ENCODE measurements at regions not wholly inside any gene's neighbourhood (a gene's known extent, or its start where the extent isn't known, plus 50 kb on each side); places are given as distances from the start of the nearest gene placed in this dataset.

DNA sequence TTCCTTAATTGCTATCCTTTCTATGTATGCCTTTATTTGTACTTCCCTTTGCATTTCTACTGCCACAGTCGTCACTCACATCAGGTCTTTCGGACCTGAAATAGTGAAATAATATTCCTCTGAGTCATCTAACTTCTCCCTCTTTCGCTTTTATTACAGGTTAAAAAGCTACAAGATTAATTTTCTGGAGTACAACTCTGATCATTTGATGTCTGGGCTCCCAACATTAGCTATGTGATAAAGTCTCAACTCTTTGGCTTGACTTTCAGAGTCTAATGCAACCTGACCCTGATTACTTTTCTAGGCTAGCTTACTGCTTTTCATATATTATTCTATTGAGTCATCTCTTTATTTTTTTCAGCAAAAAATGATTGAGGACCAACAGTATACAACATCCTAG is 638.8 kb upstream of the WWC1 start:
- H3K27ac ChIP-seq (ENCODE audit: low read depth in 1 of 2, low read length in 2 of 2), result no peak overlapping the region
- WGBS (ENCODE audit: insufficient coverage), result 83% methylated on average over 1 of the region's 3 CpGs
- Mint-ChIP-seq H3K9me3 (peaks cover 0 to 6% (median 0%) of the 10 kb centered on the region in 7 donors), H3K27ac (no peak overlapping the region), H3K4me3 (no peak overlapping the region), H3K27me3 (ENCODE audit: low read depth in 3 of 3) (peaks cover 0 to 1% (median 0%) of the 10 kb centered on the region in 3 donors), H3K4me1 (no peaks in the 10 kb centered on the region), H3K36me3 (no peaks in the 10 kb centered on the region)
- H3K36me3 ChIP-seq (replicated peaks in 1 of 2; ENCODE audit: control insufficient read depth in 1 of 2, insufficient read depth in 2 of 2, low read length in 2 of 2), result no peaks in the 10 kb centered on the region
- H3K4me3 ChIP-seq (replicated peaks in 1 of 3; ENCODE audit: low read depth in 2 of 3, low read length in 3 of 3), result no peak overlapping the region
- no peak for DNase-seq
- H2AFZ ChIP-seq (ENCODE audit: insufficient read depth, low read depth, low read length, poor library complexity, severe bottlenecking), result no peak overlapping the region
- intact Hi-C loops (cut with micrococcal nuclease), result no loop called here
- no peaks in the 10 kb centered on the region for H3K27me3 ChIP-seq (ENCODE audit: control insufficient read depth in 2 of 2, insufficient read depth in 2 of 2, low read length in 2 of 2)
- H3K9me3 ChIP-seq (replicated peaks in 1 of 2; ENCODE audit: control insufficient read depth in 1 of 2, insufficient read depth in 1 of 2, low read length in 2 of 2), result no peaks in the 10 kb centered on the region
- no peaks in the 10 kb centered on the region for H3K4me1 ChIP-seq (ENCODE audit: control insufficient read depth in 1 of 2, insufficient read depth in 2 of 2, low read length in 2 of 2)
- TF ChIP-seq, protein P1, sequence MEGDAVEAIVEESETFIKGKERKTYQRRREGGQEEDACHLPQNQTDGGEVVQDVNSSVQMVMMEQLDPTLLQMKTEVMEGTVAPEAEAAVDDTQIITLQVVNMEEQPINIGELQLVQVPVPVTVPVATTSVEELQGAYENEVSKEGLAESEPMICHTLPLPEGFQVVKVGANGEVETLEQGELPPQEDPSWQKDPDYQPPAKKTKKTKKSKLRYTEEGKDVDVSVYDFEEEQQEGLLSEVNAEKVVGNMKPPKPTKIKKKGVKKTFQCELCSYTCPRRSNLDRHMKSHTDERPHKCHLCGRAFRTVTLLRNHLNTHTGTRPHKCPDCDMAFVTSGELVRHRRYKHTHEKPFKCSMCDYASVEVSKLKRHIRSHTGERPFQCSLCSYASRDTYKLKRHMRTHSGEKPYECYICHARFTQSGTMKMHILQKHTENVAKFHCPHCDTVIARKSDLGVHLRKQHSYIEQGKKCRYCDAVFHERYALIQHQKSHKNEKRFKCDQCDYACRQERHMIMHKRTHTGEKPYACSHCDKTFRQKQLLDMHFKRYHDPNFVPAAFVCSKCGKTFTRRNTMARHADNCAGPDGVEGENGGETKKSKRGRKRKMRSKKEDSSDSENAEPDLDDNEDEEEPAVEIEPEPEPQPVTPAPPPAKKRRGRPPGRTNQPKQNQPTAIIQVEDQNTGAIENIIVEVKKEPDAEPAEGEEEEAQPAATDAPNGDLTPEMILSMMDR (IDR thresholded peaks at IDR 0.05), result no peak
- H3K4me2 ChIP-seq (replicated peaks; ENCODE audit: extremely low read depth, low read length, poor library complexity, severe bottlenecking), result no peak overlapping the region
- H4K20me1 ChIP-seq (ENCODE audit: insufficient read depth, low read length), result no peaks in the 10 kb centered on the region
- no peak overlapping the region for H3K9ac ChIP-seq (ENCODE audit: insufficient read depth, low read length, poor library complexity, severe bottlenecking)
- no peaks in the 10 kb centered on the region for H3K79me2 ChIP-seq (ENCODE audit: insufficient read depth, low read length)

DNA sequence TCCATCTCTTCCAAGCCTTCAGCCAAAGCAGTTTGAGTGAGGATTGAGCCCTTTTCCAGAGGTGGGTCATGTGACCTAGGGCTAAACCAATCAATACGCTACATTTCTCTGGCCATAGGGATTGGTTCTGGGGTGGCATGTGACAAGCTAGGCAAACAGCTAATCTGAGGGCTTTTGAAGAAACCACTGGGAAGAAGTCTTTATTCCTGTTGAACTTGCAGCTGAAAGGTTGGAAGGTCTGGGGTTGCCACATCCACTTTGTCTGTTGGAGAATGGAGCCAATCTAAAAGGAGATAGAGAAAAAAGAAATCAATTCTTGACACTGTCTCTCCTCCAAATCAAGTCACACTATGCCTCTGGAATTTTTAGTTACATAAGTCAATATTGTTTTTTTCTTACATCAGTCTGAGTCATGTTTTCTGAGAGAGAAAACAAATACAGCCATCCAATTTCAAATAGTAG is 637.8 kb upstream of the WWC1 start:
- no peak overlapping the region for H3K27ac Mint-ChIP-seq
- intact Hi-C loops (cut with micrococcal nuclease), result no loop called here

More for the DNA sequence above, 637.8 kb upstream of the WWC1 start:
- Mint-ChIP-seq H3K27me3 (ENCODE audit: low read depth in 3 of 3) (peaks cover 0 to 1% (median 0%) of the 10 kb centered on the region in 3 donors), H3K9me3 (peaks cover 0 to 6% (median 0%) of the 10 kb centered on the region in 7 donors), H3K36me3 (no peaks in the 10 kb centered on the region), H3K4me3 (no peak overlapping the region), H3K4me1 (no peaks in the 10 kb centered on the region)
- no peak for DNase-seq
- Histone ChIP-seq H3K4me3 (replicated peaks in 1 of 3; ENCODE audit: low read depth in 2 of 3, low read length in 3 of 3) (no peak overlapping the region), H3K36me3 (replicated peaks in 1 of 2; ENCODE audit: control insufficient read depth in 1 of 2, insufficient read depth in 2 of 2, low read length in 2 of 2) (no peaks in the 10 kb centered on the region), H3K9ac (ENCODE audit: insufficient read depth, low read length, poor library complexity, severe bottlenecking) (no peak overlapping the region), H2AFZ (ENCODE audit: insufficient read depth, low read depth, low read length, poor library complexity, severe bottlenecking) (no peak overlapping the region), H3K9me3 (replicated peaks in 1 of 2; ENCODE audit: control insufficient read depth in 1 of 2, insufficient read depth in 1 of 2, low read length in 2 of 2) (no peaks in the 10 kb centered on the region), H4K20me1 (ENCODE audit: insufficient read depth, low read length) (no peaks in the 10 kb centered on the region), H3K4me1 (ENCODE audit: control insufficient read depth in 1 of 2, insufficient read depth in 2 of 2, low read length in 2 of 2) (no peaks in the 10 kb centered on the region), H3K27ac (ENCODE audit: low read depth in 1 of 2, low read length in 2 of 2) (no peak overlapping the region), H3K27me3 (ENCODE audit: control insufficient read depth in 2 of 2, insufficient read depth in 2 of 2, low read length in 2 of 2) (no peaks in the 10 kb centered on the region), H3K79me2 (ENCODE audit: insufficient read depth, low read length) (no peaks in the 10 kb centered on the region), H3K4me2 (replicated peaks; ENCODE audit: extremely low read depth, low read length, poor library complexity, severe bottlenecking) (no peak overlapping the region)
- WGBS (ENCODE audit: insufficient coverage), result no CpG with 5 or more reads among the region's 1 CpG
- TF ChIP-seq, protein P1 (IDR thresholded peaks at IDR 0.05), result no peak

All from CD14-positive monocyte (primary cell).